H1 (cell line): ENCODE measurements at regions not wholly inside any gene's neighbourhood (a gene's known extent, or its start where the extent isn't known, plus 50 kb on each side); places are given as distances from the start of the nearest gene placed in this dataset.

Experiments used
- SP2 ChIP-seq: IDR thresholded peaks from 2 replicates; pipeline ENCODE4 v1.6.1; 2012; ENCODE audit warnings: mild to moderate bottlenecking, low read length, inconsistent platforms
- SP4 ChIP-seq: IDR thresholded peaks from 2 replicates; pipeline ENCODE4 v1.6.1; 2012; ENCODE audit warnings: low read length, inconsistent platforms

GRCh38 chr20:53735536-53736050, 142.0 kb upstream of the ZNF217 start (continued):
- TF ChIP-seq SP2, result no peak
- TF ChIP-seq SP4, result no peak
